Astrocyte (in vitro differentiated cells and primary cell): ENCODE measurements at regions not wholly inside any gene's neighbourhood (a gene's known extent, or its start where the extent isn't known, plus 50 kb on each side); places are given as distances from the start of the nearest gene placed in this dataset.

Experiments
- DNase-seq: peaks from one replicate; pipeline ENCODE4 v3.0.0-alpha.2; 2010; ENCODE audit warnings: low read depth
- FAIRE-seq: peaks from 2 replicates; lab custom pipeline; 2011; peaks lifted over from hg19 to GRCh38; lab: Jason Lieb, UNC
- H2AFZ ChIP-seq: 2 replicates; pipeline ENCODE4 v1.6.0; 2012; ENCODE audit warnings: low read depth, low read length, inconsistent platforms
- H3K27ac ChIP-seq: 2 replicates; pipeline ENCODE4 v1.5.1; 2011; ENCODE audit warnings: low read depth, low read length, inconsistent platforms
- H3K27me3 ChIP-seq: 2 replicates; pipeline ENCODE4 v1.6.0; 2011; ENCODE audit warnings: low read length, inconsistent platforms; ENCODE audit not compliant: insufficient read depth
- H3K36me3 ChIP-seq: 2 replicates; pipeline ENCODE4 v1.5.1; 2011; ENCODE audit warnings: low read length, inconsistent platforms; ENCODE audit not compliant: insufficient read depth
- H3K4me1 ChIP-seq: 2 replicates; pipeline ENCODE4 v1.5.1; 2011; ENCODE audit warnings: low read length, inconsistent platforms; ENCODE audit not compliant: insufficient read depth
- H3K4me2 ChIP-seq: 2 replicates; pipeline ENCODE4 v1.6.0; 2012; ENCODE audit warnings: low read length, inconsistent platforms
- H3K4me3 ChIP-seq: 2 replicates; pipeline ENCODE4 v1.5.1; 2011; ENCODE audit warnings: low read depth, mild to moderate bottlenecking, low read length, inconsistent platforms; ENCODE audit not compliant: insufficient read depth
- H3K79me2 ChIP-seq: 2 replicates; pipeline ENCODE4 v1.6.0; 2012; ENCODE audit warnings: mild to moderate bottlenecking, low read length, inconsistent platforms; ENCODE audit not compliant: insufficient read depth
- H3K9ac ChIP-seq: 2 replicates; pipeline ENCODE4 v1.6.0; 2012; ENCODE audit warnings: mild to moderate bottlenecking, low read length, inconsistent platforms
- H3K9me3 ChIP-seq: 2 replicates; pipeline ENCODE4 v1.5.1; 2012; ENCODE audit warnings: low read depth, mild to moderate bottlenecking, low read length, inconsistent platforms; ENCODE audit not compliant: insufficient read depth
- H4K20me1 ChIP-seq: 2 replicates; pipeline ENCODE4 v1.6.0; 2012; ENCODE audit warnings: low read length, inconsistent platforms; ENCODE audit not compliant: insufficient read depth
- H3K27ac Mint-ChIP-seq: one replicate; pipeline ENCODE4 v1.8.0; 2021; ENCODE audit warnings: mild to moderate bottlenecking, mixed read lengths; ENCODE audit not compliant: unreplicated experiment
- H3K27me3 Mint-ChIP-seq: one replicate; pipeline ENCODE4 v1.8.0; 2021; ENCODE audit warnings: low read depth, mixed read lengths; ENCODE audit not compliant: unreplicated experiment
- H3K36me3 Mint-ChIP-seq: one replicate; pipeline ENCODE4 v1.8.0; 2021; ENCODE audit warnings: low read depth, mixed read lengths; ENCODE audit not compliant: unreplicated experiment
- H3K4me1 Mint-ChIP-seq: one replicate; pipeline ENCODE4 v1.8.0; 2021; ENCODE audit warnings: low read depth, mixed read lengths; ENCODE audit not compliant: unreplicated experiment
- H3K4me3 Mint-ChIP-seq: one replicate; pipeline ENCODE4 v1.8.0; 2021; ENCODE audit warnings: mild to moderate bottlenecking, moderate library complexity, mixed read lengths; ENCODE audit not compliant: unreplicated experiment
- H3K9me3 Mint-ChIP-seq: one replicate; pipeline ENCODE4 v1.8.0; 2021; ENCODE audit warnings: mild to moderate bottlenecking, mixed read lengths; ENCODE audit not compliant: unreplicated experiment
- EZH2 ChIP-seq: IDR thresholded peaks from 2 replicates; pipeline ENCODE4 v1.6.1; 2012; ENCODE audit warnings: mild to moderate bottlenecking, low read length, inconsistent platforms; ENCODE audit not compliant: insufficient read depth
- TF ChIP-seq, protein P1 (sequence below): IDR thresholded peaks from 2 replicates; pipeline ENCODE4 v1.5.1; 2011; ENCODE audit warnings: low read depth, mild to moderate bottlenecking, inconsistent platforms, low read length, moderate library complexity; ENCODE audit not compliant: insufficient read depth

DNA sequence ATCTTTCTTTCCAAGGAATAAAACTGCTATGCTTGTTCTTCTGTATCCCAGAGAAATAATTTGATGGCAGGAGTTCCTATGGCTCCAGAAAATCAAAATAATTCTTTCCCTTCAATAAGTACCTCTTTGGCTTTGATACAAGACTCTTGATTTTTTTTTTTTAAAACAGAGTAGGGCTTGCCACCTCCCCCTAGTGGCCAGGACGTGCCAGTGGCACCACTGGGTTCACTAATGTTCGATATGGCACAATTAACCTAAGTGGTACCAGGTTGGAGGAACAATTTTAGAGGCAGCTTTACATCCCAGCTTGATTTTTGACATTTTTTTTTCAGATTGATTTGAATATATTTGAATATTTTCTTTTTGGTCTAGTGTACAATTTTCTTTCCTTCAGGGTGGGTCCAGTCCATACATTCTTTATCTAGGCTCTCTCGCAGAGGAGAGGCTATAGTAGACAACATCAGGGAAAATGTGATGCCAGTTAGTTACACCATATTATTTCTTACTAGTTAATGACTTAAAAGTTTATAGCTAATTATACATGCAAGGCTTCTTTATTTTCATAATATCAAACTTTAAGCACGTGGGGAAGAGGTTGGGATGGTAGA lies 330.9 kb downstream of the S1PR1 start:
- FAIRE-seq (no peak), DNase-seq (peak; percentile 1)
- TF ChIP-seq, protein P1, sequence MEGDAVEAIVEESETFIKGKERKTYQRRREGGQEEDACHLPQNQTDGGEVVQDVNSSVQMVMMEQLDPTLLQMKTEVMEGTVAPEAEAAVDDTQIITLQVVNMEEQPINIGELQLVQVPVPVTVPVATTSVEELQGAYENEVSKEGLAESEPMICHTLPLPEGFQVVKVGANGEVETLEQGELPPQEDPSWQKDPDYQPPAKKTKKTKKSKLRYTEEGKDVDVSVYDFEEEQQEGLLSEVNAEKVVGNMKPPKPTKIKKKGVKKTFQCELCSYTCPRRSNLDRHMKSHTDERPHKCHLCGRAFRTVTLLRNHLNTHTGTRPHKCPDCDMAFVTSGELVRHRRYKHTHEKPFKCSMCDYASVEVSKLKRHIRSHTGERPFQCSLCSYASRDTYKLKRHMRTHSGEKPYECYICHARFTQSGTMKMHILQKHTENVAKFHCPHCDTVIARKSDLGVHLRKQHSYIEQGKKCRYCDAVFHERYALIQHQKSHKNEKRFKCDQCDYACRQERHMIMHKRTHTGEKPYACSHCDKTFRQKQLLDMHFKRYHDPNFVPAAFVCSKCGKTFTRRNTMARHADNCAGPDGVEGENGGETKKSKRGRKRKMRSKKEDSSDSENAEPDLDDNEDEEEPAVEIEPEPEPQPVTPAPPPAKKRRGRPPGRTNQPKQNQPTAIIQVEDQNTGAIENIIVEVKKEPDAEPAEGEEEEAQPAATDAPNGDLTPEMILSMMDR = peak; percentile 88
- TF ChIP-seq EZH2 = no peak
- H3K36me3 ChIP-seq = no peaks in the 10 kb centered on the region
- Mint-ChIP-seq H3K36me3 (no peaks in the 10 kb centered on the region), H3K4me1 (peaks cover 5% of the 10 kb centered on the region), H3K9me3 (no peaks in the 10 kb centered on the region), H3K27ac (no peak overlapping the region), H3K27me3 (no peaks in the 10 kb centered on the region), H3K4me3 (no peak overlapping the region)
- no peak overlapping the region for H2AFZ ChIP-seq
- H3K9ac ChIP-seq = no peak overlapping the region
- H3K4me1 ChIP-seq = no peaks in the 10 kb centered on the region
- no peaks in the 10 kb centered on the region for H4K20me1 ChIP-seq
- no peak overlapping the region for H3K4me2 ChIP-seq
- no peaks in the 10 kb centered on the region for H3K9me3 ChIP-seq
- H3K27ac ChIP-seq = no peak overlapping the region
- H3K79me2 ChIP-seq = no peaks in the 10 kb centered on the region
- H3K4me3 ChIP-seq = no peak overlapping the region
- H3K27me3 ChIP-seq = peaks cover 2% of the 10 kb centered on the region

DNA sequence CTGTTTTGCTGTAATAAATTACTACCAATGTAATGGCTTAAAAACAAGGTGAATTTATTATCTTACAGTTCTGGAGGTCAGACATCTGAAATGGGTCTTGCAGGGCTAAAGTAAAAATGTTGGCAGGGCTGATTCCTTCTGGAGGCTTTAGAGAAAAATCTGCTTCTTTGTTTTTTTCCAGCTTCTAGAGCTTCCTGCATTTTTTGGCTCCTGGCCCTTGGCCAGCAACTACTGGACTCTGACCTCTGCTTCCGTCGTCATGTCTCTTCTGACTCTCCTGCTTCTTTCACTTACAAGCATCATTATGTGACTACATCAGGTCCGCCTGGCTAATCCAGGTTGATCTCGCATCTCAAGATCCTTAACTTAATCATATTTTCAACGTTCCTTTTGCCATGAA lies 350.9 kb downstream of the S1PR1 start:
- FAIRE-seq (no peak), DNase-seq (peak; percentile 60)
- peaks cover 12% of the 10 kb centered on the region for H3K4me1 Mint-ChIP-seq
- TF ChIP-seq EZH2 = no peak
- TF ChIP-seq, protein P1 = no peak
- H3K9ac ChIP-seq = no peak overlapping the region
- no peaks in the 10 kb centered on the region for H4K20me1 ChIP-seq
- H3K9me3 Mint-ChIP-seq = no peaks in the 10 kb centered on the region
- H3K4me3 ChIP-seq = no peak overlapping the region
- H3K9me3 ChIP-seq = no peaks in the 10 kb centered on the region
- H3K36me3 Mint-ChIP-seq = no peaks in the 10 kb centered on the region
- H3K79me2 ChIP-seq = no peaks in the 10 kb centered on the region
- H3K4me2 ChIP-seq = no peak overlapping the region
- no peaks in the 10 kb centered on the region for H3K4me1 ChIP-seq
- H3K27ac ChIP-seq = no peak overlapping the region
- no peak overlapping the region for H3K4me3 Mint-ChIP-seq
- no peak overlapping the region for H3K27ac Mint-ChIP-seq
- no peaks in the 10 kb centered on the region for H3K36me3 ChIP-seq
- H2AFZ ChIP-seq = no peak overlapping the region
- peaks cover 4% of the 10 kb centered on the region for H3K27me3 Mint-ChIP-seq
- no peaks in the 10 kb centered on the region for H3K27me3 ChIP-seq

DNA sequence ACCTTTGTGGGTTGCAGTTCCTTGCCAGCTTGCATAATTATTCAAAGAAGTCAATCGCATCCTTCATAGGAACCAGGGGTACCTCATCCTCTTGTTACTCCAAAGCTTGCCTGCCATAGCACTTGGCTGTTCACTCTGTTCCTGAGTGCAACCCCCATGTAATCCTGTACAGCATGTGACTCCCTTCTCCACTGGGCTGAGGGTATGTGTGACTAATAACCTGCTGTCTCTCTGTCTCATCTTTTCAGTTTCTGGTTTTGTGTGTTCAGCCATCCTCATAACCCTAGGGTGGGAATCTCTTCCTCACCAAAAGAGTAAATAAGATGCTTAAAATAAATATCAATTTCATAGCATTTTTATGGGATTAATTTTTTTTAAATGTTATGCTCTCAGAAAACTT lies 351.9 kb downstream of the S1PR1 start:
- DNase-seq = no peak
- FAIRE-seq = no peak
- peaks cover 12% of the 10 kb centered on the region for H3K4me1 Mint-ChIP-seq
- no peaks in the 10 kb centered on the region for H3K27me3 Mint-ChIP-seq
- Histone ChIP-seq H3K36me3 (no peaks in the 10 kb centered on the region), H3K27me3 (no peaks in the 10 kb centered on the region), H3K4me1 (no peaks in the 10 kb centered on the region), H3K4me2 (no peak overlapping the region), H3K9ac (no peak overlapping the region), H2AFZ (no peak overlapping the region), H3K79me2 (no peaks in the 10 kb centered on the region), H3K4me3 (no peak overlapping the region), H3K9me3 (no peaks in the 10 kb centered on the region), H4K20me1 (no peaks in the 10 kb centered on the region), H3K27ac (no peak overlapping the region)
- H3K27ac Mint-ChIP-seq = no peak overlapping the region
- H3K4me3 Mint-ChIP-seq = no peak overlapping the region
- no peaks in the 10 kb centered on the region for H3K9me3 Mint-ChIP-seq
- H3K36me3 Mint-ChIP-seq = no peaks in the 10 kb centered on the region
- TF ChIP-seq, protein P1 = no peak
- TF ChIP-seq EZH2 = no peak
